AG04449 (cell line): ENCODE measurements at regions not wholly inside any gene's neighbourhood (a gene's known extent, or its start where the extent isn't known, plus 50 kb on each side); places are given as distances from the start of the nearest gene placed in this dataset.

Experiments used
- CTCF ChIA-PET: fragments of 350-600 bp; formaldehyde crosslinking; extraction: SDS; loops from one replicate; lab custom pipeline; 2021; ENCODE audit warnings: antibody characterized with exemption; lab: Yijun Ruan, JAX
- POLR2A ChIA-PET: fragments of 400-600, 350-600 bp; formaldehyde crosslinking; extraction: SDS; loops from one replicate; lab custom pipeline; 2020; ENCODE audit warnings: antibody characterized with exemption, inconsistent platforms; lab: Yijun Ruan, JAX
- DNase-seq: peaks from one replicate; pipeline ENCODE4 v3.0.0-alpha.2; 2010; ENCODE audit warnings: low read depth, low spot score
- H3K4me3 ChIP-seq: 2 replicates; pipeline ENCODE4 v1.5.1; 2011; ENCODE audit warnings: low read depth, mild to moderate bottlenecking, control low read depth, low read length
- TF ChIP-seq, protein P1 (sequence below): IDR thresholded peaks from one replicate; pipeline ENCODE4 v1.5.1; 2011; ENCODE audit warnings: mild to moderate bottlenecking, moderate library complexity, low read length, control low read depth, inconsistent platforms; ENCODE audit not compliant: insufficient read depth; ENCODE audit errors: missing control alignments

DNA sequence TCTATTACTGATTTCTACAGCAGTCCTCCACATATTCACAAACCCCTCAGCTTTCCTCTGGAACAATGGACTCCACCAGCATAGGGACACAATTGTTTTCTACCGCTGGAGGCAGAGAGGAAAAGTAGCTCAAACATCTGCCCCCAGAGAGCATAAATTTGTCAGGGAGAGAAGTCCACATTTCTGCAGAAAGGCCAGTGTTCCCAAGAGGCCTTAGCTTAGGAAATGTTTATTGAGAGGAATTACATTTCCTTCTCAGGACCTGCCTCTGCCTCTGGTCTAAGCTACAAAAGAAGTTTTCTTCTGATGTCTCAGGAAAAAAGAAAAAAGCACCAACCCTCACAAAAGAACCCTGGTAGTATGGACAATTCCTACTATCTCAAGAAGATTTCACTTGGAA lies 217.8 kb upstream of the BMP4 start:
- CTCF ChIA-PET, result interaction anchor here (0.6 to 8.4 kb wide), 35 partner anchors 9 to 849 kb away, joined by 3 to 104 read pairs (median 5); no protein-coding TSS in a partner anchor
- POLR2A ChIA-PET, result no interaction called here
- no peak for DNase-seq

DNA sequence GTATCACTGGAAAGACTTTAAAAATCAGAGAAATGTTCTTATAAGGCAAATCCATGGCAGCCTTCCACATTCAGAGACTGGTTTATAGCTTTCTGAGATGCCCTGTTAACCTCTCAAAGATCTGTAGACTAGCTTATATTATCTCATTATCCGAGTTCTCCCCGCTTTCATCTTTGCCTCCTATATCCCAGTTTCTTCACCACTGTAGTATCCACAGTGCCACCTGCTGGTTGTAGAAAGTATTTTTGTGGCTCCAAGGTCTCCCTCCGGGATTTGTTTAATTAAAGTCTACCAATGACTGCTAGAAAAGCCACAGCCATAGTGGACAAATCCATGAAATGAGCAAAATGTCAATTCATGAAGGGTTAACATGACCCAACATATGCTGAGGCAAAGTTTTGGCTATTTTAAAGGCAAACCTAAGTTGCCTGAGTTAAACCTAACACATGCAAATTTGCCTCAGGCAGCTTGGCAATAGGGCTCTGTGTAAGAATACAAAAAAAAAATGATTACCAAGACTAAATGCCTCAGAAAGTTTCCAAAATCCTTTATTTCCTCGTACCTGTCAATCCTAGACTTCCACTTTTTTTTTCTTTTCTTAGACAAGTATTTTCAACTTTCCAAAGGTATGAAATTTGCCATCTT lies 218.8 kb upstream of the BMP4 start:
- TF ChIP-seq, protein P1, sequence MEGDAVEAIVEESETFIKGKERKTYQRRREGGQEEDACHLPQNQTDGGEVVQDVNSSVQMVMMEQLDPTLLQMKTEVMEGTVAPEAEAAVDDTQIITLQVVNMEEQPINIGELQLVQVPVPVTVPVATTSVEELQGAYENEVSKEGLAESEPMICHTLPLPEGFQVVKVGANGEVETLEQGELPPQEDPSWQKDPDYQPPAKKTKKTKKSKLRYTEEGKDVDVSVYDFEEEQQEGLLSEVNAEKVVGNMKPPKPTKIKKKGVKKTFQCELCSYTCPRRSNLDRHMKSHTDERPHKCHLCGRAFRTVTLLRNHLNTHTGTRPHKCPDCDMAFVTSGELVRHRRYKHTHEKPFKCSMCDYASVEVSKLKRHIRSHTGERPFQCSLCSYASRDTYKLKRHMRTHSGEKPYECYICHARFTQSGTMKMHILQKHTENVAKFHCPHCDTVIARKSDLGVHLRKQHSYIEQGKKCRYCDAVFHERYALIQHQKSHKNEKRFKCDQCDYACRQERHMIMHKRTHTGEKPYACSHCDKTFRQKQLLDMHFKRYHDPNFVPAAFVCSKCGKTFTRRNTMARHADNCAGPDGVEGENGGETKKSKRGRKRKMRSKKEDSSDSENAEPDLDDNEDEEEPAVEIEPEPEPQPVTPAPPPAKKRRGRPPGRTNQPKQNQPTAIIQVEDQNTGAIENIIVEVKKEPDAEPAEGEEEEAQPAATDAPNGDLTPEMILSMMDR, result peak; percentile 61
- CTCF ChIA-PET, result interaction anchor here (0.6 to 8.4 kb wide), 62 partner anchors 8 to 870 kb away, joined by 3 to 104 read pairs (median 4); no protein-coding TSS in a partner anchor
- POLR2A ChIA-PET, result no interaction called here
- H3K4me3 ChIP-seq, result no peak overlapping the region
- no peak for DNase-seq

More for the DNA sequence above, 217.8 kb upstream of the BMP4 start:
- TF ChIP-seq, protein P1, result no peak
- H3K4me3 ChIP-seq, result no peak overlapping the region

DNA sequence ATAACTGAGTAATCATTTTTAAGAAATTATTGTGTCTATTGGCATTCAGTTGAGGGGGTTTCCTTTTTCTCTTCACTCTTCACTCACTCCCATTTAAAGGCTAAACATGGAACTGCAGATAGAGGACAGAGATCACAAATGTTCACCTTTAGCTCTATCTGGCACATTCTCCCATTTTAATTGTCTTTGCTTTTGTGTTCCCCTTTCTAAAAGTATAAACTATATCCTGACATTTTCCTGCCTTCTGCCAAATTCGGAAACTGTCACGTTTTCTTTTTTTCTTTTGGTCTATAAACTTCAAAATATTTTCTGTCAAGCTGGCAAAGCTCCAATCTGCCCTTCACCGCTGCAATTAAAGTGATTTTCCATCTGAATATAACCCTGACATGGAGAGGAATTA lies 219.8 kb upstream of the CDKN3 start:
- DNase-seq, result no peak
- H3K4me3 ChIP-seq, result no peak overlapping the region
- ChIA-PET POLR2A (no interaction called here), CTCF (interaction anchor here (0.7 to 8.4 kb wide), 11 partner anchors 11 to 744 kb away, joined by 3 to 104 read pairs (median 5); no protein-coding TSS in a partner anchor)
- TF ChIP-seq, protein P1, result no peak

DNA sequence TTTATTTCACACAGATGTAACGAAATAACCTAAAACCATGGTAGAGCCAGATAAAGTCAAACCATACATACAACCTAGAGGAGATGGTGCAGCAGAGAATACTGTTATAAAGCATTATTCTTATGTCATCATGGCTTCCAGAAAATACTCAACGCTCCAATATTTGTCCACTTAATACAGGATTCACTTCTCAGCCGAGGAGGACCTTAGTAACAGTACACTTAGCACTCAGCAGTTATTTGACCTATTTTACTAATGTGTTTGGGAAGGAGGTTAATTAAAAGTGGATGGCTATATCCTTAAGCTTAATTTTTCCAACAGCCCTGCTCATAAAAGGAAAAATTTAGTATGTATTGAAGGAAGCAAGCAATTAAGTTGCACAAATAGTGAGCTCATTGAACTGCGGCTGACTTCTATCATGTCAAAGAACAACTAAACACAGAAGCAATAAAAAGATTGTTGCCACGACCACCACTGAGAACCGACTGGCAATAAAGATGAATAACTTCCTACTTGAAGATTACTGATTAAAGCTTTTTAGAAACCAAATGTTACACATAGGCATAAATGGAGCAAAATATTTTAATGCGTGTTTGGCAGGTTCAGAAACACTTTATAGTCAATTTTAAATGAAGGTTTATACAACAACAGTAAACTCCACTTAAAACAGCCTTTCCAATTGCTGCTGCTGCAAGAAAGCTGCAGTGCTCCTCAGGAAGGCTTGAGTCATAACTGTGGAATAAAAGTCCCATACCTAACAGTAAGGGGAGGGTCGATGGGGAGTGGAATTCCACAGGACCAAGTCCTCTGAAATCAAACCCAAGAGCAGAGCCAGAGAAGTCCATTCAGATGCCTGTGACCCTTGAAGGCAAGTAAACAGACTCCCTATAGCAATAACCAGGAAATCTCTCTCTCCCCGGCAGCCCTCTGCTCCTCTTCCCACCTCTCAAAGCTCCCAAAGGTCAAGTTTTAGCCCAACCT lies 218.9 kb upstream of the CDKN3 start:
- no peak for DNase-seq
- POLR2A ChIA-PET, result no interaction called here
- H3K4me3 ChIP-seq, result no peak overlapping the region
- TF ChIP-seq, protein P1, result no peak
- CTCF ChIA-PET, result interaction anchor here (0.6 to 8.4 kb wide), 17 partner anchors 8 to 1268 kb away, joined by 3 to 104 read pairs (median 4); no protein-coding TSS in a partner anchor

DNA sequence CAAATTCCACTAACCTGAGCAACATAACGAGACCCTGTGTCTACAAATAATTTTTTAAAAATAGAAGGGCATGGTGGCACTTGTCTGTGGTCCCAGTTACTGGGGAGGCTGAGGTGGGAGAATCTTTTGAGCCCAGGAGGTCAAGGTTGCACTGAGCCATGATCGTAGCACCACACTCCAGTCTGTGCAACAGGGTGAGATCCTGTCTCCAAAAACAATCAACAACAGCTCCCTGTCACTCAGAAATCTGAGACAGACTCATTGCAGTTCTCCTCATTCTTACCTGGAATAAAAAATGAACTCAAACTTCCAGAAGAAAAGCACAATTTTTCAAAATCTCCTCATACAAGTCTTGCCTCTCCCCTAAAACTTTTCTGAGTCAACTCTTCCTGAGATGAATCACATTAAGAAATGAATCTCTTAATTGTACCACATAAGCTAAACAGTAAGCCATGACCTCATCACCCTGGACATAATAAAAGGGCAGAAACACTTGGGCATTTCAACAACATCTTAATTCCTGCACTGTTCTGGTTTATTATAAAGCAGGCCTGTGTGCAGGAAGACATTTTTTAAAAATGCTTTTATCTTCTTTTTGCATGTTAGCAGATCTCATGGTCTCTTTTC lies 214.3 kb upstream of the CDKN3 start:
- DNase-seq, result no peak
- POLR2A ChIA-PET, result no interaction called here
- TF ChIP-seq, protein P1, result no peak
- H3K4me3 ChIP-seq, result no peak overlapping the region
- CTCF ChIA-PET, result interaction anchor here (1.1 to 2.6 kb wide), 2 partner anchors 8 to 783 kb away, joined by 3 to 12 read pairs; no protein-coding TSS in a partner anchor
